H9 (cell line): ENCODE measurements at regions not wholly inside any gene's neighbourhood (a gene's known extent, or its start where the extent isn't known, plus 50 kb on each side); places are given as distances from the start of the nearest gene placed in this dataset.

Source experiments
- DNase-seq: peaks from one replicate; pipeline ENCODE4 v3.0.0-alpha.2; 2017
- H2AFZ ChIP-seq: one replicate; pipeline ENCODE4 v1.6.1; 2013; ENCODE audit warnings: mild to moderate bottlenecking, low read length, control low read depth, moderate library complexity
- H2AK5ac ChIP-seq: 2 replicates; pipeline ENCODE4 v1.6.1; 2013; ENCODE audit warnings: low read length, control low read depth, mixed read lengths; ENCODE audit not compliant: insufficient read length
- H2BK120ac ChIP-seq: one replicate; pipeline ENCODE4 v1.6.1; 2013; ENCODE audit warnings: low read depth, mild to moderate bottlenecking, low read length, control low read depth, inconsistent platforms; ENCODE audit not compliant: poor library complexity, severe bottlenecking
- H2BK12ac ChIP-seq: 2 replicates; pipeline ENCODE4 v1.6.1; 2013; ENCODE audit warnings: low read length, control low read depth, mixed read lengths, low read depth; ENCODE audit not compliant: insufficient read length
- H2BK15ac ChIP-seq: 2 replicates; pipeline ENCODE4 v1.6.1; 2013; ENCODE audit warnings: low read depth, low read length, control low read depth
- H2BK20ac ChIP-seq: one replicate; pipeline ENCODE4 v1.6.1; 2013; ENCODE audit warnings: low read depth, mild to moderate bottlenecking, low read length, control low read depth, inconsistent platforms; ENCODE audit not compliant: poor library complexity, severe bottlenecking
- H2BK5ac ChIP-seq: 2 replicates; pipeline ENCODE4 v1.6.1; 2013; ENCODE audit warnings: low read length, control low read depth, mixed read lengths; ENCODE audit not compliant: insufficient read length
- H3K14ac ChIP-seq: 2 replicates; pipeline ENCODE4 v1.6.1; 2013; ENCODE audit warnings: low read length, control low read depth; ENCODE audit not compliant: insufficient read depth
- H3K18ac ChIP-seq: 2 replicates; pipeline ENCODE4 v1.6.1; 2013; ENCODE audit warnings: low read depth, mild to moderate bottlenecking, mixed read lengths, low read length, control low read depth; ENCODE audit not compliant: insufficient read length
- H3K23ac ChIP-seq: 2 replicates; pipeline ENCODE4 v1.6.1; 2013; ENCODE audit warnings: low read length, control low read depth, mixed read lengths, low read depth; ENCODE audit not compliant: insufficient read length
- H3K23me2 ChIP-seq: 2 replicates; pipeline ENCODE4 v1.6.1; 2013; ENCODE audit warnings: low read depth, mild to moderate bottlenecking, mixed read lengths, low read length, control low read depth; ENCODE audit not compliant: insufficient read length, poor library complexity, severe bottlenecking
- H3K27ac ChIP-seq: 2 replicates; pipeline ENCODE4 v1.5.1; 2013; ENCODE audit warnings: low read length, control low read depth, mixed read lengths, low read depth; ENCODE audit not compliant: insufficient read length
- H3K27me3 ChIP-seq: 2 replicates; pipeline ENCODE4 v1.6.1; 2013; ENCODE audit warnings: low read length, control low read depth, inconsistent platforms; ENCODE audit not compliant: insufficient read depth
- H3K4ac ChIP-seq: 2 replicates; pipeline ENCODE4 v1.6.1; 2013; ENCODE audit warnings: low read depth, mild to moderate bottlenecking, control low read depth, inconsistent platforms, low read length, moderate library complexity
- H3K4me1 ChIP-seq: 2 replicates; pipeline ENCODE4 v1.6.1; 2013; ENCODE audit warnings: low read length, control low read depth, inconsistent platforms; ENCODE audit not compliant: insufficient read depth
- H3K4me2 ChIP-seq: 2 replicates; pipeline ENCODE4 v1.6.1; 2013; ENCODE audit warnings: low read length, control low read depth, mixed read lengths; ENCODE audit not compliant: insufficient read length, insufficient read depth
- H3K56ac ChIP-seq: 2 replicates; pipeline ENCODE4 v1.6.1; 2013; ENCODE audit warnings: low read depth, mild to moderate bottlenecking, mixed read lengths, low read length, control low read depth; ENCODE audit not compliant: insufficient read length
- H3K79me1 ChIP-seq: 2 replicates; pipeline ENCODE4 v1.6.1; 2013; ENCODE audit warnings: low read depth, mild to moderate bottlenecking, moderate library complexity, low read length, control low read depth, inconsistent platforms; ENCODE audit not compliant: insufficient read depth, poor library complexity, severe bottlenecking
- H3K79me2 ChIP-seq: 2 replicates; pipeline ENCODE4 v1.6.1; 2013; ENCODE audit warnings: low read length, control low read depth, inconsistent platforms; ENCODE audit not compliant: insufficient read depth
- H3K9ac ChIP-seq: 2 replicates; pipeline ENCODE4 v1.6.1; 2013; ENCODE audit warnings: low read length, control low read depth, mixed read lengths; ENCODE audit not compliant: insufficient read length; ENCODE audit errors: extremely low read depth
- H3K9me3 ChIP-seq: one replicate; pipeline ENCODE4 v1.6.1; 2013; ENCODE audit warnings: low read depth, low read length, inconsistent platforms; ENCODE audit not compliant: control insufficient read depth
- H3T11ph ChIP-seq: one replicate; pipeline ENCODE4 v1.6.1; 2013; ENCODE audit warnings: mild to moderate bottlenecking, low read length, control low read depth, inconsistent platforms
- H4K20me1 ChIP-seq: one replicate; pipeline ENCODE4 v1.6.1; 2013; ENCODE audit not compliant: control insufficient read depth, insufficient read length, insufficient read depth
- H4K5ac ChIP-seq: 2 replicates; pipeline ENCODE4 v1.6.1; 2013; ENCODE audit warnings: low read depth, mild to moderate bottlenecking, mixed read lengths, low read length, control low read depth; ENCODE audit not compliant: insufficient read length
- H4K8ac ChIP-seq: replicated peaks from 2 replicates; pipeline ENCODE4 v1.6.1; 2013; ENCODE audit warnings: low read length, control low read depth, mixed read lengths, low read depth; ENCODE audit not compliant: insufficient read length
- H4K91ac ChIP-seq: 2 replicates; pipeline ENCODE4 v1.6.1; 2013; ENCODE audit warnings: low read depth, mild to moderate bottlenecking, moderate library complexity, mixed read lengths, low read length, control low read depth; ENCODE audit not compliant: insufficient read length
- H3K27ac Mint-ChIP-seq, 3 experiments: 2 replicates in 2 of 3; 3 replicates in 1 of 3; pipeline ENCODE4 v1.8.0; 2020 to 2021; ENCODE audit warnings: mixed read lengths in 3 of 3, mild to moderate bottlenecking in 1 of 3, moderate library complexity in 1 of 3
- H3K27me3 Mint-ChIP-seq: 2 replicates; pipeline ENCODE4 v1.8.0; 2021; ENCODE audit warnings: low read depth, mild to moderate bottlenecking, moderate library complexity, mixed read lengths
- H3K36me3 Mint-ChIP-seq, 3 experiments: 2 replicates in 2 of 3; 3 replicates in 1 of 3; pipeline ENCODE4 v1.8.0; 2020 to 2021; ENCODE audit warnings: low read depth in 3 of 3, mixed read lengths in 3 of 3; ENCODE audit not compliant: insufficient read depth in 1 of 3
- H3K4me1 Mint-ChIP-seq, 2 experiments: 2 replicates each; pipeline ENCODE4 v1.8.0; 2020; ENCODE audit warnings: mixed read lengths in 2 of 2
- H3K4me3 Mint-ChIP-seq, 2 experiments: 2 replicates in 1 of 2; 3 replicates in 1 of 2; pipeline ENCODE4 v1.8.0; 2020 to 2021; ENCODE audit warnings: mild to moderate bottlenecking in 2 of 2, mixed read lengths in 2 of 2, moderate library complexity in 1 of 2
- H3K9me3 Mint-ChIP-seq, 2 experiments: 2 replicates in 1 of 2; 3 replicates in 1 of 2; pipeline ENCODE4 v1.8.0; 2020; ENCODE audit warnings: mild to moderate bottlenecking in 2 of 2, mixed read lengths in 2 of 2, moderate library complexity in 1 of 2
- WGBS: extraction: QIAGEN DNeasy Blood & Tissue Kit; methylation state at CpG from one replicate; pipeline ENCODE4 v1.1.7; 2013; ENCODE audit warnings: missing lambda C conversion rate, low lambda C conversion rate, mixed read lengths; ENCODE audit not compliant: insufficient read length; ENCODE audit errors: extremely low coverage; 5-methylcytosine and 5-hydroxymethylcytosine counted together
- TF ChIP-seq, protein P1 (sequence below): fragments of 200-600 bp; sonication (generic); conservative IDR thresholded peaks from 3 replicates; pipeline ENCODE4 v1.8.0; 2021; ENCODE audit warnings: antibody characterized with exemption, mild to moderate bottlenecking

DNA sequence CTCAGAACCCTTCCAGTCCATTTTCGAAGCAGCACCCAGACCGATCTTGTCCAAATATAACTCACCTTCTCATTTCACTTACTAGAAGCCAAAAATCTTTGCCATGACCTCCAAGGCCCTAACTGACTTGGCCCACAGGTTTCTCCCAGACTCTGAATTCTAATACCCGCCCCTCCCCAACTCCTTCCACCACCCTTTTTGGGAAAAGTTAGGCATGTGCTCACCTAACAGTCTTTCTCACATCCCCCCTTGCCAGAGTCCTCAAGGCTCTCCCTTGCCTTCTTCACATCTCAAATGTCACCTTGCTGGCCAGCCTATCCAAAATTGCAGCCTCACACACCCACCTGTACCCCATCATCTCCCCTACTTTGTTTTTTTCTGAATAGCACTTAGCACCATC, 369.3 kb downstream of the NXPE2 start:
- Histone ChIP-seq H3K9ac (no peak overlapping the region), H3K23me2 (no peaks in the 10 kb centered on the region), H2BK12ac (no peak overlapping the region), H4K5ac (no peak overlapping the region), H3K23ac (no peak overlapping the region), H2BK15ac (no peak overlapping the region), H4K8ac (no peak overlapping the region), H2BK20ac (no peak overlapping the region), H3K27me3 (no peaks in the 10 kb centered on the region), H3K27ac (no peak overlapping the region), H3K79me1 (no peaks in the 10 kb centered on the region), H3T11ph (no peak overlapping the region), H3K56ac (no peak overlapping the region), H3K18ac (no peak overlapping the region), H3K79me2 (no peaks in the 10 kb centered on the region), H3K9me3 (no peaks in the 10 kb centered on the region), H2BK5ac (no peak overlapping the region), H3K4ac (no peak overlapping the region), H3K4me2 (no peak overlapping the region), H2AFZ (no peak overlapping the region), H3K4me1 (no peaks in the 10 kb centered on the region; the same call in 1 of the 2 replicates), H4K91ac (no peak overlapping the region), H2AK5ac (no peak overlapping the region), H2BK120ac (no peak overlapping the region), H4K20me1 (no peaks in the 10 kb centered on the region), H3K14ac (no peak overlapping the region)
- WGBS, result no CpG with 5 or more reads among the region's 3 CpGs
- TF ChIP-seq, protein P1, sequence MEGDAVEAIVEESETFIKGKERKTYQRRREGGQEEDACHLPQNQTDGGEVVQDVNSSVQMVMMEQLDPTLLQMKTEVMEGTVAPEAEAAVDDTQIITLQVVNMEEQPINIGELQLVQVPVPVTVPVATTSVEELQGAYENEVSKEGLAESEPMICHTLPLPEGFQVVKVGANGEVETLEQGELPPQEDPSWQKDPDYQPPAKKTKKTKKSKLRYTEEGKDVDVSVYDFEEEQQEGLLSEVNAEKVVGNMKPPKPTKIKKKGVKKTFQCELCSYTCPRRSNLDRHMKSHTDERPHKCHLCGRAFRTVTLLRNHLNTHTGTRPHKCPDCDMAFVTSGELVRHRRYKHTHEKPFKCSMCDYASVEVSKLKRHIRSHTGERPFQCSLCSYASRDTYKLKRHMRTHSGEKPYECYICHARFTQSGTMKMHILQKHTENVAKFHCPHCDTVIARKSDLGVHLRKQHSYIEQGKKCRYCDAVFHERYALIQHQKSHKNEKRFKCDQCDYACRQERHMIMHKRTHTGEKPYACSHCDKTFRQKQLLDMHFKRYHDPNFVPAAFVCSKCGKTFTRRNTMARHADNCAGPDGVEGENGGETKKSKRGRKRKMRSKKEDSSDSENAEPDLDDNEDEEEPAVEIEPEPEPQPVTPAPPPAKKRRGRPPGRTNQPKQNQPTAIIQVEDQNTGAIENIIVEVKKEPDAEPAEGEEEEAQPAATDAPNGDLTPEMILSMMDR, result no peak
- Mint-ChIP-seq H3K27ac (no peak overlapping the region), H3K9me3 (no peaks in the 10 kb centered on the region), H3K27me3 (peaks cover 36% of the 10 kb centered on the region), H3K4me1 (peaks cover 22% of the 10 kb centered on the region in 2 experiments), H3K36me3 (no peaks in the 10 kb centered on the region), H3K4me3 (no peak overlapping the region)
- no peak for DNase-seq
